HG03378 (cell line): ENCODE measurements at regions not wholly inside any gene's neighbourhood (a gene's known extent, or its start where the extent isn't known, plus 50 kb on each side); places are given as distances from the start of the nearest gene placed in this dataset.

Source experiments
- ATAC-seq: cut with Tn5 transposase; IDR thresholded peaks from one replicate; pipeline ENCODE4 v1.9.1; 2021; ENCODE audit warnings: mild to moderate bottlenecking, moderate library complexity; ENCODE audit not compliant: unreplicated experiment

- ATAC-seq: no peak
Measured at GRCh38 chr6:40973304-40973703, 65.7 kb downstream of the UNC5CL start.

- no peak for ATAC-seq
Measured at GRCh38 chr6:40972814-40973213, 66.2 kb downstream of the UNC5CL start.

- no peak for ATAC-seq
Measured at GRCh38 chr6:40972190-40972589, 66.8 kb downstream of the UNC5CL start.

- no peak for ATAC-seq
Measured at GRCh38 chr6:40968620-40969164, 70.3 kb downstream of the UNC5CL start.

- no peak for ATAC-seq
Measured at GRCh38 chr6:40966860-40967259, 72.2 kb downstream of the UNC5CL start.

- no peak for ATAC-seq
Measured at GRCh38 chr6:40965046-40965445, 74.0 kb downstream of the UNC5CL start.

- ATAC-seq: no peak
Measured at GRCh38 chr6:40963019-40963418, 76.0 kb downstream of the UNC5CL start.

- peak; percentile 71 for ATAC-seq
Measured at GRCh38 chr6:40962241-40962640, 76.8 kb downstream of the UNC5CL start.

GRCh38 chr6:40961831-40962230 lies 77.2 kb downstream of the UNC5CL start:
- ATAC-seq: no peak

GRCh38 chr6:40960742-40961430 lies 78.1 kb downstream of the UNC5CL start:
- no peak for ATAC-seq

GRCh38 chr6:40959781-40960327 lies 79.2 kb downstream of the UNC5CL start:
- no peak for ATAC-seq

GRCh38 chr6:40958738-40959137 lies 80.3 kb downstream of the UNC5CL start:
- no peak for ATAC-seq

GRCh38 chr6:40957616-40958492 lies 81.2 kb downstream of the UNC5CL start:
- no peak for ATAC-seq

- no peak for ATAC-seq
Measured at GRCh38 chr6:40956936-40957335, 82.1 kb downstream of the UNC5CL start.

GRCh38 chr6:40955178-40955545 lies 83.9 kb downstream of the UNC5CL start:
- no peak for ATAC-seq

GRCh38 chr6:40954446-40955177 lies 84.4 kb downstream of the UNC5CL start:
- ATAC-seq: no peak

- no peak for ATAC-seq
Measured at GRCh38 chr6:40953486-40953885, 85.5 kb downstream of the UNC5CL start.

- no peak for ATAC-seq
Measured at GRCh38 chr6:40950986-40951698, 87.9 kb downstream of the UNC5CL start.

- ATAC-seq: no peak
Measured at GRCh38 chr6:40948570-40948969, 90.5 kb downstream of the UNC5CL start.

- no peak for ATAC-seq
Measured at GRCh38 chr6:40947876-40948526, 91.0 kb downstream of the UNC5CL start.
